ENCODE measurements at regions not wholly inside any gene's neighbourhood (a gene's known extent, or its start where the extent isn't known, plus 50 kb on each side); places are given as distances from the start of the nearest gene placed in this dataset.

- TF ChIP-seq, protein P1, sequence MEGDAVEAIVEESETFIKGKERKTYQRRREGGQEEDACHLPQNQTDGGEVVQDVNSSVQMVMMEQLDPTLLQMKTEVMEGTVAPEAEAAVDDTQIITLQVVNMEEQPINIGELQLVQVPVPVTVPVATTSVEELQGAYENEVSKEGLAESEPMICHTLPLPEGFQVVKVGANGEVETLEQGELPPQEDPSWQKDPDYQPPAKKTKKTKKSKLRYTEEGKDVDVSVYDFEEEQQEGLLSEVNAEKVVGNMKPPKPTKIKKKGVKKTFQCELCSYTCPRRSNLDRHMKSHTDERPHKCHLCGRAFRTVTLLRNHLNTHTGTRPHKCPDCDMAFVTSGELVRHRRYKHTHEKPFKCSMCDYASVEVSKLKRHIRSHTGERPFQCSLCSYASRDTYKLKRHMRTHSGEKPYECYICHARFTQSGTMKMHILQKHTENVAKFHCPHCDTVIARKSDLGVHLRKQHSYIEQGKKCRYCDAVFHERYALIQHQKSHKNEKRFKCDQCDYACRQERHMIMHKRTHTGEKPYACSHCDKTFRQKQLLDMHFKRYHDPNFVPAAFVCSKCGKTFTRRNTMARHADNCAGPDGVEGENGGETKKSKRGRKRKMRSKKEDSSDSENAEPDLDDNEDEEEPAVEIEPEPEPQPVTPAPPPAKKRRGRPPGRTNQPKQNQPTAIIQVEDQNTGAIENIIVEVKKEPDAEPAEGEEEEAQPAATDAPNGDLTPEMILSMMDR (IDR thresholded peaks at IDR 0.05), result no peak
- TF ChIP-seq POLR2A (IDR thresholded peaks at IDR 0.05), result no peak
These were observed 1350.2 kb downstream of the ZPLD1 start for GRCh38 chr3:103785017-103785416.
